Spinal cord (tissue), 9 donors: ENCODE measurements at regions not wholly inside any gene's neighbourhood (a gene's known extent, or its start where the extent isn't known, plus 50 kb on each side); places are given as distances from the start of the nearest gene placed in this dataset.

ENCODE experiments used
- DNase-seq, 6 donors: peaks; one replicate each; pipeline versions ENCODE4 v3.0.0 to v3.0.0-alpha.2; 2013 to 2015; ENCODE audit warnings: low spot score in 6 of 6, low read depth in 4 of 6
- H3K27ac ChIP-seq: one replicate; pipeline ENCODE4 v1.5.1; 2013; ENCODE audit warnings: low read depth, low read length, control low read depth
- H3K27me3 ChIP-seq: one replicate; pipeline ENCODE4 v1.6.1; 2013; ENCODE audit warnings: low read length; ENCODE audit not compliant: control insufficient read depth, insufficient read depth
- H3K36me3 ChIP-seq: one replicate; pipeline ENCODE4 v1.6.1; 2013; ENCODE audit warnings: low read length; ENCODE audit not compliant: control insufficient read depth, insufficient read depth
- H3K4me1 ChIP-seq: one replicate; pipeline ENCODE4 v1.6.1; 2013; ENCODE audit warnings: low read length; ENCODE audit not compliant: control insufficient read depth, insufficient read depth
- H3K4me3 ChIP-seq: one replicate; pipeline ENCODE4 v1.5.1; 2013; ENCODE audit warnings: low read depth, low read length, control low read depth
- H3K9me3 ChIP-seq: one replicate; pipeline ENCODE4 v1.6.1; 2013; ENCODE audit warnings: low read length; ENCODE audit not compliant: control insufficient read depth, insufficient read depth
- WGBS: methylation state at CpG from one replicate; pipeline ENCODE4 v1.1.5; 2013; ENCODE audit warnings: missing lambda C conversion rate; ENCODE audit not compliant: insufficient coverage; 5-methylcytosine and 5-hydroxymethylcytosine counted together
- donor health status: healthy.

- no peaks in the 10 kb centered on the region for H3K36me3 ChIP-seq
- DNase-seq, result no peak
- 95% methylated on average over 4 of the region's 4 CpGs for WGBS
These were observed 838.7 kb upstream of the API5 start for GRCh38 chr11:42473106-42473505.

GRCh38 chr11:42482822-42483221 is 829.0 kb upstream of the API5 start:
- Histone ChIP-seq H3K4me1 (no peaks in the 10 kb centered on the region), H3K27ac (no peak overlapping the region), H3K27me3 (no peaks in the 10 kb centered on the region), H3K36me3 (no peaks in the 10 kb centered on the region), H3K9me3 (peaks cover 2% of the 10 kb centered on the region), H3K4me3 (no peak overlapping the region)
- DNase-seq, result no peak

More at GRCh38 chr11:42473106-42473505, 838.7 kb upstream of the API5 start:
- H3K4me1 ChIP-seq, result no peaks in the 10 kb centered on the region
- no peak overlapping the region for H3K27ac ChIP-seq
- H3K9me3 ChIP-seq, result no peaks in the 10 kb centered on the region
- no peak overlapping the region for H3K4me3 ChIP-seq
- H3K27me3 ChIP-seq, result no peaks in the 10 kb centered on the region

DNA sequence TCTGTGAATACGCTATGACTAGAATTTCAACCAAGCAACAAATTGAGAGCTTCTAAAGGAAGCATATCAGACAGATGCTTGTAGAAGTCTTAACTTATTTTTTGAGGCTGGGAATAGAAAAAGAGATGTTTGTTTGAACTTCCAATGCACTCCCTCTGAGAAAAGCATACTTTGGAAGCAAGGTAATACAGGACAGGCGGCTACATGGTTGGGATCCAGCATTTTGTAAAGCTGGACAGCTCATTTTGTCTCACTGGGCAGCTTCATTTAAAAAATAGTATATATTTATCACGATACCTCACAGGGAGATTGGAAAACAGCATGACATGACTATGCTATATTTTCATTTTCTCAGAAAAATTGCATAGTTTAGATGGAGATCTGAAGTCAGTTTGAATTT is 821.3 kb upstream of the API5 start:
- no peaks in the 10 kb centered on the region for H3K36me3 ChIP-seq
- no peak overlapping the region for H3K27ac ChIP-seq
- H3K27me3 ChIP-seq, result no peaks in the 10 kb centered on the region
- H3K4me1 ChIP-seq, result no peaks in the 10 kb centered on the region
- no peak overlapping the region for H3K4me3 ChIP-seq
- DNase-seq, result no peak
- no CpG with 5 or more reads among the region's 3 CpGs for WGBS
- H3K9me3 ChIP-seq, result no peaks in the 10 kb centered on the region

- Histone ChIP-seq H3K4me3 (no peak overlapping the region), H3K27ac (no peak overlapping the region), H3K36me3 (no peaks in the 10 kb centered on the region), H3K9me3 (no peaks in the 10 kb centered on the region), H3K27me3 (no peaks in the 10 kb centered on the region), H3K4me1 (no peaks in the 10 kb centered on the region)
- DNase-seq, result no peak
- 100% methylated on average over 3 of the region's 9 CpGs for WGBS
These were observed 817.3 kb upstream of the API5 start for GRCh38 chr11:42494459-42494858.

DNA sequence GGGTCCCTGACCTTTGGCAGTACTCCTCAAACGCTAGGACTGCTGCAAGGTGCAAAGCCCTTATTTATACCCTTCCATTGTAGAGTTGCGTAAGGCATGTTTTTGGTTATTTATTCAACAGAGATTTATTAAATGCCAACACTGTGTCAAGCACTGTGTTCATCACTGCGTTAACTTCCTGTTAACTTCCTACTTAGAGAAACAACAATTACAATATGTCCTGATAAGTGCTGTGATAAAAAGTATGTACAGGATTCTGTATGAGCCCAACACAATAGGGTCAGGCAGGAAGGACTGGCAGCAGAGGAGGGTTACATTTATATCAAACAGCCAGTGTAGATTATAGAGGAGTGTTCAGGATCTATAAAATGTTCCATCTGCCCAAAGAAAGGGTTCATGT is 812.8 kb upstream of the API5 start:
- Histone ChIP-seq H3K9me3 (no peaks in the 10 kb centered on the region), H3K27me3 (no peaks in the 10 kb centered on the region), H3K27ac (no peak overlapping the region), H3K4me1 (no peaks in the 10 kb centered on the region), H3K4me3 (no peak overlapping the region), H3K36me3 (no peaks in the 10 kb centered on the region)
- WGBS, result no CpG with 5 or more reads among the region's 3 CpGs
- no peak for DNase-seq

- H3K27ac ChIP-seq, result no peak overlapping the region
- H3K4me1 ChIP-seq, result no peaks in the 10 kb centered on the region
- no peak overlapping the region for H3K4me3 ChIP-seq
- H3K27me3 ChIP-seq, result no peaks in the 10 kb centered on the region
- no peaks in the 10 kb centered on the region for H3K9me3 ChIP-seq
- WGBS, result no CpG with 5 or more reads among the region's 1 CpG
- no peaks in the 10 kb centered on the region for H3K36me3 ChIP-seq
- no peak for DNase-seq
These were observed 809.6 kb upstream of the API5 start for GRCh38 chr11:42502151-42502550.

GRCh38 chr11:42521994-42522393 is 789.8 kb upstream of the API5 start:
- peaks cover 8% of the 10 kb centered on the region for H3K4me1 ChIP-seq
- H3K36me3 ChIP-seq, result no peaks in the 10 kb centered on the region
- no peak overlapping the region for H3K27ac ChIP-seq
- no peak overlapping the region for H3K4me3 ChIP-seq
- no peaks in the 10 kb centered on the region for H3K27me3 ChIP-seq
- H3K9me3 ChIP-seq, result no peaks in the 10 kb centered on the region
- WGBS, result 93% methylated on average over 3 of the region's 4 CpGs
- DNase-seq, result no peak

DNA sequence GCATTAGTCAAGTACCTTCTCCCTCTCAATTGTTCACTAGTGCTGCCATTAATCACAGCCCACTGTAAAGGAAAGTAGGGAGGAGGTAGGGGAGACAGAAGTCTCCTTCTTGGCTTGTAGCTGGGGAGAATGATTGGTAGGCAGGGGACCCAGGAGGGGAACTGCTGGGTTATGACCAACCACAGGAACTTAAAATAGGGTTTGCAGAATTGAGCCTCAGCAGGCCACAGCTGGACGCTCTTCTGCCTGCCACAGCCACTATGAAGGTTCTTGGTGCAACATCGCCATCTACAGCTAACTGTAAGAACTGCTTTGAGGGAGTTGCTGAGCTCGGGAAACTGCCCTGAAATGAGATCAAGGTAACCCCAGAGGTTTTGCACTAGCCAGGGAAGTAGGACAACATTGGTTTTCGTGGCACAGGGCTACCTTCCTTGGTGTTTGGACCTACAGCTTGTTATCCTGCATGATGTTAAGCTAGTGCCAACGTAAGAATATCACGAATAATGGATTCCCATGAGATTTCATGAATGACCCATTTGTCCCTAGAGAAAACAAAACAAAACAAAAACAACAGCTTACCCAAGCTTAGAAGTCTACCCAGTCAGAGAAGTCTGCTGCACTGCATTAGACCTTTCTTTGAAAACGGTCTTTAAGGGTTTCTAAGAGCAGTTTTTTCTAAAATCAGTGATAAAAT is 787.1 kb upstream of the API5 start:
- peaks cover 8% of the 10 kb centered on the region for H3K4me1 ChIP-seq
- H3K27me3 ChIP-seq, result no peaks in the 10 kb centered on the region
- 2% methylated on average over 6 of the region's 7 CpGs for WGBS
- no peaks in the 10 kb centered on the region for H3K36me3 ChIP-seq
- no peak overlapping the region for H3K4me3 ChIP-seq
- peak; percentile 61 to 96 (median 74) for DNase-seq
- no peaks in the 10 kb centered on the region for H3K9me3 ChIP-seq
- no peak overlapping the region for H3K27ac ChIP-seq

- peak in 3 of 6 donors; percentile 15 to 83 (median 80) for DNase-seq
- H3K27me3 ChIP-seq, result no peaks in the 10 kb centered on the region
- no peaks in the 10 kb centered on the region for H3K9me3 ChIP-seq
- H3K36me3 ChIP-seq, result no peaks in the 10 kb centered on the region
- WGBS, result 32% methylated on average over 2 of the region's 4 CpGs
- H3K4me1 ChIP-seq, result peaks cover 8% of the 10 kb centered on the region
- H3K27ac ChIP-seq, result no peak overlapping the region
- H3K4me3 ChIP-seq, result no peak overlapping the region
These were observed 785.4 kb upstream of the API5 start for GRCh38 chr11:42526426-42526825.

DNA sequence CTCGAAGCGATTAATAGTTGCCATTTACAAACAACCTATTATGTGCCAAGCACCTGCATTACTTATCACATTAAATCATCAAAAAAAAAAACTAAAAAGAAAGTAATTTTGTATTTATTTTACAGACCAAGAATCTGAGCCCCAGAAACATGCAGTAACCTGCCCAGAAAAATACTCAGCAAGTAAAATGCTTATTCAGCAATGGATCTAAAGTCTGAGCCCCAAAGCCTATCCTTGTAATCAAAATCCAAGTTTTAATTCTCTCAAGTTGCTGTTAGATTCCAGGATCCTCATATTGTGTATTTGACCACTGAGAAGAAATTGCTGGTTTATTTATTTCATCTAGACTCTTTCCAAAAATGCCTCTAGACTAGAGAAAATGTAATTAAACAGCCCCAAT is 783.3 kb upstream of the API5 start:
- no peak for DNase-seq
- H3K9me3 ChIP-seq, result no peaks in the 10 kb centered on the region
- H3K4me3 ChIP-seq, result no peak overlapping the region
- no CpG with 5 or more reads among the region's 2 CpGs for WGBS
- H3K27me3 ChIP-seq, result no peaks in the 10 kb centered on the region
- no peaks in the 10 kb centered on the region for H3K36me3 ChIP-seq
- peaks cover 8% of the 10 kb centered on the region for H3K4me1 ChIP-seq
- H3K27ac ChIP-seq, result no peak overlapping the region
